ENCODE measurements at regions not wholly inside any gene's neighbourhood (a gene's known extent, or its start where the extent isn't known, plus 50 kb on each side); places are given as distances from the start of the nearest gene placed in this dataset.

- TF ChIP-seq, protein P1, sequence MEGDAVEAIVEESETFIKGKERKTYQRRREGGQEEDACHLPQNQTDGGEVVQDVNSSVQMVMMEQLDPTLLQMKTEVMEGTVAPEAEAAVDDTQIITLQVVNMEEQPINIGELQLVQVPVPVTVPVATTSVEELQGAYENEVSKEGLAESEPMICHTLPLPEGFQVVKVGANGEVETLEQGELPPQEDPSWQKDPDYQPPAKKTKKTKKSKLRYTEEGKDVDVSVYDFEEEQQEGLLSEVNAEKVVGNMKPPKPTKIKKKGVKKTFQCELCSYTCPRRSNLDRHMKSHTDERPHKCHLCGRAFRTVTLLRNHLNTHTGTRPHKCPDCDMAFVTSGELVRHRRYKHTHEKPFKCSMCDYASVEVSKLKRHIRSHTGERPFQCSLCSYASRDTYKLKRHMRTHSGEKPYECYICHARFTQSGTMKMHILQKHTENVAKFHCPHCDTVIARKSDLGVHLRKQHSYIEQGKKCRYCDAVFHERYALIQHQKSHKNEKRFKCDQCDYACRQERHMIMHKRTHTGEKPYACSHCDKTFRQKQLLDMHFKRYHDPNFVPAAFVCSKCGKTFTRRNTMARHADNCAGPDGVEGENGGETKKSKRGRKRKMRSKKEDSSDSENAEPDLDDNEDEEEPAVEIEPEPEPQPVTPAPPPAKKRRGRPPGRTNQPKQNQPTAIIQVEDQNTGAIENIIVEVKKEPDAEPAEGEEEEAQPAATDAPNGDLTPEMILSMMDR (IDR thresholded peaks at IDR 0.05; ENCODE audit: low read depth, low read length) = no peak
- no peak for TF ChIP-seq EZH2phosphoT487 (IDR thresholded peaks at IDR 0.05; ENCODE audit: low read depth)
- Histone ChIP-seq H3K4me3 (ENCODE audit: low read length) (no peak overlapping the region), H4K20me1 (ENCODE audit: insufficient read depth, low read length) (peaks cover 16% of the 10 kb centered on the region; the same call in 1 of the 2 replicates), H3K27ac (ENCODE audit: low read length) (no peak overlapping the region), H3K79me2 (ENCODE audit: low read length) (no peaks in the 10 kb centered on the region), H3K27me3 (ENCODE audit: low read depth, low read length) (peaks cover 70% of the 10 kb centered on the region), H3K4me2 (ENCODE audit: low read length) (no peak overlapping the region), H3K9ac (ENCODE audit: low read length) (no peak overlapping the region), H3K4me1 (ENCODE audit: low read length) (no peaks in the 10 kb centered on the region), H2AFZ (ENCODE audit: low read depth, low read length) (no peak overlapping the region), H3K36me3 (replicated peaks; ENCODE audit: low read depth, low read length) (no peaks in the 10 kb centered on the region), H3K9me3 (ENCODE audit: insufficient read depth, low read length) (peaks cover 4% of the 10 kb centered on the region; the same call in 1 of the 2 replicates)
These were observed 130.5 kb downstream of the MED15 start for GRCh38 chr22:20637750-20638506.

DNA sequence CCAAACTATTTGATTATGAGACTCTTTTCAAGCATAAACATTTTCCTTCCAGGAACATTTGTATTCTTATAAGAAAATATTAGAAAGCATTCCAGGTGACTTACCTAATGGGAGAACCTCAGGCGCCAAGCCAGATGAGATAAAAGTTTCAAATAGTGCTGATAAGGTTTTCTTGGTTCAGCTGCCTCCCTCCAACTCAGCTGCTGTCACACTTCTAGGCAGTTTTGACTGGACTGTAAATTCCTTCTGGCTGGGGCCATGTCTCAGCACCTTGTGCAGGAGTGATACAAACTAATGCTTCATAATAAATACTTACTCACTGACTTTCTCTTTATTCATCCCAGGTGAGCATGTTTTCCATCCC, 131.1 kb downstream of the MED15 start:
- H2AFZ ChIP-seq (ENCODE audit: low read depth, low read length) = no peak overlapping the region
- no peaks in the 10 kb centered on the region for H3K79me2 ChIP-seq (ENCODE audit: low read length)
- no peak overlapping the region for H3K4me3 ChIP-seq (ENCODE audit: low read length)
- H3K4me1 ChIP-seq (ENCODE audit: low read length) = no peaks in the 10 kb centered on the region
- no peak for TF ChIP-seq EZH2phosphoT487 (IDR thresholded peaks at IDR 0.05; ENCODE audit: low read depth)
- TF ChIP-seq, protein P1 (IDR thresholded peaks at IDR 0.05; ENCODE audit: low read depth, low read length) = no peak
- no peaks in the 10 kb centered on the region for H3K36me3 ChIP-seq (replicated peaks; ENCODE audit: low read depth, low read length)
- H4K20me1 ChIP-seq (ENCODE audit: insufficient read depth, low read length) = peaks cover 16% of the 10 kb centered on the region; the same call in 1 of the 2 replicates
- no peak overlapping the region for H3K27ac ChIP-seq (ENCODE audit: low read length)
- peaks cover 66% of the 10 kb centered on the region for H3K27me3 ChIP-seq (ENCODE audit: low read depth, low read length)
- H3K4me2 ChIP-seq (ENCODE audit: low read length) = no peak overlapping the region
- H3K9ac ChIP-seq (ENCODE audit: low read length) = no peak overlapping the region
- H3K9me3 ChIP-seq (ENCODE audit: insufficient read depth, low read length) = peaks cover 4% of the 10 kb centered on the region; the same call in 1 of the 2 replicates

- peaks cover 4% of the 10 kb centered on the region; the same call in 1 of the 2 replicates for H3K9me3 ChIP-seq (ENCODE audit: insufficient read depth, low read length)
- no peaks in the 10 kb centered on the region for H3K79me2 ChIP-seq (ENCODE audit: low read length)
- peaks cover 66% of the 10 kb centered on the region for H3K27me3 ChIP-seq (ENCODE audit: low read depth, low read length)
- no peak overlapping the region for H3K4me2 ChIP-seq (ENCODE audit: low read length)
- H3K4me1 ChIP-seq (ENCODE audit: low read length) = no peaks in the 10 kb centered on the region
- H3K9ac ChIP-seq (ENCODE audit: low read length) = no peak overlapping the region
- H3K4me3 ChIP-seq (ENCODE audit: low read length) = no peak overlapping the region
- H3K27ac ChIP-seq (ENCODE audit: low read length) = no peak overlapping the region
- H2AFZ ChIP-seq (ENCODE audit: low read depth, low read length) = no peak overlapping the region
- peaks cover 13% of the 10 kb centered on the region; the same call in 1 of the 2 replicates for H4K20me1 ChIP-seq (ENCODE audit: insufficient read depth, low read length)
- H3K36me3 ChIP-seq (replicated peaks; ENCODE audit: low read depth, low read length) = no peaks in the 10 kb centered on the region
- TF ChIP-seq EZH2phosphoT487 (IDR thresholded peaks at IDR 0.05; ENCODE audit: low read depth) = no peak
- TF ChIP-seq, protein P1 (IDR thresholded peaks at IDR 0.05; ENCODE audit: low read depth, low read length) = no peak
These were observed 131.9 kb downstream of the MED15 start for GRCh38 chr22:20639343-20639742.

DNA sequence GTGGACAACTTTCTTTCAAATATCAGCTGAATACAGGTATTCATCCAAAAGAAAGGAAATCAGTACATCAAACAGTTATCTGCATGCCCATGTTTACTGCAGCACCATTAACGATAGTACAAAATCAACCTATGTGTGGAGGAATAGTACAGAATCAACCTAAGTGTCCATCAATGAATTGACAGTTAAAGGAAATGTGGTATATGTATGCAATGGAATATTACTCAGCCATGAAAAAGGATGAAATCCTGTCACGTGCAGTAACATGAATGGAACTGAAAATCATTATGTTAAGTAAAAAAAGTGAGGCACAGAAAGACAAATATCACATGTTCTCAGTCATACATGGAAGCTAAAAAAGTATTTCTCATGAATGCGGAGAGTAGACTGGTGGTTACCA, 132.3 kb downstream of the MED15 start:
- no peaks in the 10 kb centered on the region for H3K4me1 ChIP-seq (ENCODE audit: low read length)
- peaks cover 13% of the 10 kb centered on the region; the same call in 1 of the 2 replicates for H4K20me1 ChIP-seq (ENCODE audit: insufficient read depth, low read length)
- H3K27me3 ChIP-seq (ENCODE audit: low read depth, low read length) = peaks cover 62% of the 10 kb centered on the region
- H3K79me2 ChIP-seq (ENCODE audit: low read length) = no peaks in the 10 kb centered on the region
- H3K9me3 ChIP-seq (ENCODE audit: insufficient read depth, low read length) = peaks cover 4% of the 10 kb centered on the region; the same call in 1 of the 2 replicates
- H2AFZ ChIP-seq (ENCODE audit: low read depth, low read length) = no peak overlapping the region
- no peak overlapping the region for H3K4me2 ChIP-seq (ENCODE audit: low read length)
- no peak overlapping the region for H3K4me3 ChIP-seq (ENCODE audit: low read length)
- no peaks in the 10 kb centered on the region for H3K36me3 ChIP-seq (replicated peaks; ENCODE audit: low read depth, low read length)
- H3K9ac ChIP-seq (ENCODE audit: low read length) = no peak overlapping the region
- no peak for TF ChIP-seq EZH2phosphoT487 (IDR thresholded peaks at IDR 0.05; ENCODE audit: low read depth)
- TF ChIP-seq, protein P1 (IDR thresholded peaks at IDR 0.05; ENCODE audit: low read depth, low read length) = no peak
- H3K27ac ChIP-seq (ENCODE audit: low read length) = no peak overlapping the region

All from OCI-LY3 (cell line).